Ovary (tissue), 3 donors: ENCODE measurements at regions not wholly inside any gene's neighbourhood (a gene's known extent, or its start where the extent isn't known, plus 50 kb on each side); places are given as distances from the start of the nearest gene placed in this dataset.

ENCODE experiments used
- EP300 ChIP-seq: sonication (generic); formaldehyde crosslinking; IDR thresholded peaks from one replicate; pipeline ENCODE4 v1.6.1; 2017; ENCODE audit warnings: antibody characterized with exemption
- POLR2A ChIP-seq: fragments of 450-650 bp; IDR thresholded peaks from one replicate; pipeline ENCODE4 v1.6.1; 2017; ENCODE audit warnings: antibody characterized with exemption, mild to moderate bottlenecking, moderate library complexity
- TF ChIP-seq, protein P1 (sequence below), 3 donors: fragments of 450-650 bp in 2 of 3; fragments of 200-600 bp in 1 of 3; IDR thresholded peaks; one replicate each; pipeline versions ENCODE4 v1.5.1 to v1.8.0; 2016 to 2022; ENCODE audit warnings: antibody characterized with exemption in 3 of 3, mild to moderate bottlenecking in 1 of 3
- donor health status: DM: no; HTN: no; CAD: no.

DNA sequence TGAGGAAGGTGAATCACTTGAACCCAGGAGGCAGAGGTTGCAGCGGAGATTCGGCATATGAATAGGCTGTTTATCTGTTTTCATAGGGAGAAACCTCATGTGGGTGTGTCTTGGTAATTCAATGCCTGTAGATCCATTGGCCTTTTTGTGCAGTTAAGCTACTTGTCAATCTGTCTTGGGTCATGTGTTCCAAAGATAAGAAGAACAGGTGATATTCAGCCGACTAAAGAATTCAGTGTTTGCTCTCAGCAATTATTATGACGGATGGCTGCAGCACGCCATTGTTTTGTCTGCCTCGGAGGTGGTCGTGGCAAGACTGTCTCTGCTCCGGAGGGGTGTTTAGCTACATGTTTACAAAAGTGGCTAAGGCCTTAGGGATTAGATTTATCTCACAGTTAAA, 573.0 kb upstream of the PCDH9 start:
- TF ChIP-seq POLR2A (no peak), EP300 (no peak)
- TF ChIP-seq, protein P1, sequence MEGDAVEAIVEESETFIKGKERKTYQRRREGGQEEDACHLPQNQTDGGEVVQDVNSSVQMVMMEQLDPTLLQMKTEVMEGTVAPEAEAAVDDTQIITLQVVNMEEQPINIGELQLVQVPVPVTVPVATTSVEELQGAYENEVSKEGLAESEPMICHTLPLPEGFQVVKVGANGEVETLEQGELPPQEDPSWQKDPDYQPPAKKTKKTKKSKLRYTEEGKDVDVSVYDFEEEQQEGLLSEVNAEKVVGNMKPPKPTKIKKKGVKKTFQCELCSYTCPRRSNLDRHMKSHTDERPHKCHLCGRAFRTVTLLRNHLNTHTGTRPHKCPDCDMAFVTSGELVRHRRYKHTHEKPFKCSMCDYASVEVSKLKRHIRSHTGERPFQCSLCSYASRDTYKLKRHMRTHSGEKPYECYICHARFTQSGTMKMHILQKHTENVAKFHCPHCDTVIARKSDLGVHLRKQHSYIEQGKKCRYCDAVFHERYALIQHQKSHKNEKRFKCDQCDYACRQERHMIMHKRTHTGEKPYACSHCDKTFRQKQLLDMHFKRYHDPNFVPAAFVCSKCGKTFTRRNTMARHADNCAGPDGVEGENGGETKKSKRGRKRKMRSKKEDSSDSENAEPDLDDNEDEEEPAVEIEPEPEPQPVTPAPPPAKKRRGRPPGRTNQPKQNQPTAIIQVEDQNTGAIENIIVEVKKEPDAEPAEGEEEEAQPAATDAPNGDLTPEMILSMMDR (IDR thresholded peaks at IDR 0.05) = no peak
